Renal pelvis (tissue), 1 donor: ENCODE measurements at regions not wholly inside any gene's neighbourhood (a gene's known extent, or its start where the extent isn't known, plus 50 kb on each side); places are given as distances from the start of the nearest gene placed in this dataset.

Source experiments
- DNase-seq: peaks from one replicate; pipeline ENCODE4 v3.0.0-alpha.2; 2013

DNA sequence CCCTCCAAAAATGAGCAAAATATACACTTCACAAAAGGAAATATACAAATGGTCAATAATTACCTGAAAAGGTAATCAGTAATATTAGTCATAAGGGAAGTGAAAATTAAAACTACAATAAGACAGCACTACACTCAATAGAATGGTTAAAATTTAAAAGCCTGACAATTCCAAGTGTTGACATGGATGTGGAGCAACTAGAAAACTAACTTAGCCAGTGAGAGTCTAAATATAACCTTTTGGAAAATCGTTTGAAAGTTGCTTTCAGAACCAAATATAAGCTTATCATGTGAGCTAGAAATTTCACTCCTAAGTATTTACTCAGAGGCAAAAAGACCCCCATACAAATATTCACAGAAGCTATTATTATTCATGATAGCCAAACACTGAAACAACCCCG, 105.1 kb upstream of the MVB12B start:
- DNase-seq: no peak

DNA sequence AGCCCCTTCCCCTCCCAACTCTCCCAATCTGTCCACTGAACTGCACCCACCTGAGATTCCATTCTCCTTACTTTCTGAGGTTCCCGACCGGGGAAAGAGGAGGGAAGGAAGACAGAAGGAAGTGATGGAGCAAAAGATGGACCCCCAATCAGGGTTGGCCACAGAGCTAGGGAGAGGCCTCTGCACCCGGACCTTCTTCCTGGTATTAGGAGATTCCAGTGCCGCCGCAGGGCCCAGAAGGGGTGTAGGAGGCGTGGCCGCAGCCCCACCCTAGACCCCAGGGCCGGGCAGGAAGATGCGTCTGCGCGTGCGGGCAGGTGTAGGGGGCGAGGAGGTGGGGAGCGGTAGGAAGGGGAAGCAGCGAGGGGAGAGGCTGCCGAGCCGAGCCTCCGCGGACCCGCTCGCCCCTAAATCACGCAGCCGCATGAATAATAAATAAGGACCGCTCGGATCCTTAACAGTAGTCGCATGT, 104.2 kb upstream of the MVB12B start:
- DNase-seq: no peak

DNA sequence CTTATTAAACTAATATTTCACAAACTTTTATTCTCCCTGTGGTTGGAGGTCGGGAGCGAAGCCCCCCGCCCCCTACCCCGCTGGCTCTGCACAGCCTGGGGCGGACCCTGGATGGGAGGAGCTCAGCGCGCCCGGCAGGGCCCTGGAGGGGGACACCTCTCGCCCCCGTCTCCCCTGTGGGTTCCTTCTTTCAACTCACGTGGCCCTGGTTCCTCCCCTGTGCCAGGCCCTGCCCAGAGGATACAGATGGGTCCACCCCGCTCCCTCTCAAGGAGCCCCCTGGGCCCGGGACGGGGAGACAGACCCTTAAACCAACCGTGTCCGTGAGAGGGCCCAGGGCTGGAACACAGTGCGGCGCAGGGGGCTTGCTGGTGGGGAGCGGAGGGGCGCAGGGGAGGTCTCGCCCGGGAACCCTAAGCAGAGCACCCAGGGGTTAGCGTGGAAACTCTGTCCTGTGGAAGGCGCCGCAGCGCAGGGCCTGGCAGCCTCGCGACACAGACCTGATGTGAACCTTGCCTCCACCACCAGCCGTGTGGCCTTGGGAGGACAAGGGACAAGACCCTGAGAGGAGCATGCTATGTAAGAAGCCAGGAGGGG, 103.7 kb upstream of the MVB12B start:
- no peak for DNase-seq

GRCh38 chr9:126223798-126224531, 102.7 kb upstream of the MVB12B start:
- no peak for DNase-seq

DNA sequence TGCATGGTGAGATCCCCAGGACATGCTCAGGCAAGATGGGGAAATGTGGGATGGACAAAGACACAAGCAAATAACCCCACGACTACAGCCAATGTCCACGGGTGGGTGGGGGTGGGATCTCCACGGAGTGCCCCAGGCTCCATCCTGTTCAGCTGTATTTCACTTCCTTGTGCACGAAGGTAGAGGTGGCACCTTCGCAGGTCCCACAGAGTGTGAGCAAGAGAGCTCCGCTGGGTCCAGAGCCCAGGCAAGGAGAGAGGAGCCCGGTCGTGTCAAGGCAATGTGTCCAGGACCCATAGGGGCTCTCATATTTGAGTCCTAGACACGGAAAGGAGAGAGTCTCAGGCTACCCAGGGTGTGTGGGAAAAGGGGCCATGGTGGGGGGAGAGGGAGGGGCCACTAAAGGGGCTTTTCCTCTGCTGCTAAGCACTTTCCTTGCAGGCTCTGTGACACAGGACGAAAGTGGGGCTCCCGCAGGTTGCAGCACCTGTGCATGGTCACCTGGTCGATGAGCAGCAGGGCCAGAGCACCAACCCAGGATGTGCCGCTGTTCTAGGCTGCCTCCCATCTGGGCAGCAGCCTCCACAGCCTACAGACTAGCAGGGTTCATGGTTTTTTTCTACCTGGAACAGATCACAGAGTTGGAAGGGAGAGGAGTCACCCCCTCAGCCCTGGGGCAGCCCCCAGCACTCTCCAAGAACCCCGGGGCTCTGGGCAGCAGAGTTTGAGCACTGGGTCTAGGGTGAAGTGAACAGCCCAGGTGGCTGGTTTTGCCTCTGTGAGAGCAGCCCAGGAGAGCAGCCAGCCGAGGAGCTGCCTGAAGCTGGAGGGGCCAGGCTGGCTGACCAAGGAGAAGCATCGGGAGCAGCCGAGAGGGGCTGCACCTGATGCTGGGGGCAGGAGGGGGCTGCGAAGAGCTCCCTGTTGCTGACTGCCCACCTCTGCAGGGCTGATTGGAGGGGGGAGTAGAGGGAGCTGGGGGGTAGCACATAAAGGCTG, 100.7 kb upstream of the MVB12B start:
- no peak for DNase-seq

- no peak for DNase-seq
Measured at GRCh38 chr9:126226991-126227936, 99.4 kb upstream of the MVB12B start.

- DNase-seq: no peak
Measured at GRCh38 chr9:126228111-126228780, 98.4 kb upstream of the MVB12B start.

DNA sequence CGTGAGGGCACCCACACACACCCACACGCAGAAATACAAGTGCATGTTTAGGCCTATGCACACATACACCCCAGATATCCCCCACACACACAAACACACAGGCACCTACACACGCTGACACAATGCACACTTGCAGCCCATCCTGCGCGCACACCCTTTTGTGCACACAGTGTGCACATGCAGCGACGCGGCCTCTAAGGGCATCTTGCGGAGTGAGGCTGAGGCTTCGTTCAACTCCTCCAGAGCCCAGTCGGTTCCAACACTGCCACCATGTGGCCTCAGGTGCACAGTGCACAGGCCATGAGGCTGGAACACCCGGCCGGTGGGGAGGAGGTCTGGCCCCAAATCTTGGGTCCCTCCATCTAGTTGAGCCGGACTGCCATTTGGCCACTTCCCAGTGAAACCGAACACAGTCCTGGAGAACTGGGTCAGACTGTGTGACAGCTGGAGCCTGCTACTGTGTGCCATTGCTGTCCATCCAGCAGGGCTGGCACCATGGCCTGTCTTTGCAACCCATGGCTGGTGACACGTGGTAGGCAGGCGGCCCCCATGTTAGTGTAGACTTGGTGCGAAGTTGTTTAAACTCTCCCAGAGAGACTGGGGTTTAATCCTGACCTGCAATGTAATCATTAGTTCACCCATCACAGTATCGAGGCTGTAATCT, 97.7 kb upstream of the MVB12B start:
- DNase-seq: peak; percentile 65

DNA sequence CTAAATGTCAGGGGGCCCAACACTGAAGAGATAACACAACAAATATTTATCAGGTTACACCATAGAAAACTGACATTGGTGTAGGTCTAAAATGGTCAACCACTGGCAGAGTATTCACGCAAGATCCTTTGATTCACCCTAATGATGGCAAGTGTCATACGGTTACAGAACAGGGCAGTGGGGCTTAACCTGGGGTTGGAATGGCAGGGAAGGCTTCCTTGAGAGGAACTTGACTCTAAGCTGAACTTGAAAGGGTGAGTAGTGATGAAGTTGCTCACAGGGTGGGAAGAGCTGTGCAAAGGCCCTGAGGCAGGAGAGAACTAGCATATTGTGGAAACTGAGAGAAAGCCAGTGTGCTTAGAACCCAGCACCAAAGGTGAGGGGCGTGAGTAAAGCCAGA, 97.1 kb upstream of the MVB12B start:
- no peak for DNase-seq

GRCh38 chr9:126230692-126231091, 95.9 kb upstream of the MVB12B start:
- DNase-seq: no peak

- DNase-seq: no peak
Measured at GRCh38 chr9:126232461-126232860, 94.2 kb upstream of the MVB12B start.

DNA sequence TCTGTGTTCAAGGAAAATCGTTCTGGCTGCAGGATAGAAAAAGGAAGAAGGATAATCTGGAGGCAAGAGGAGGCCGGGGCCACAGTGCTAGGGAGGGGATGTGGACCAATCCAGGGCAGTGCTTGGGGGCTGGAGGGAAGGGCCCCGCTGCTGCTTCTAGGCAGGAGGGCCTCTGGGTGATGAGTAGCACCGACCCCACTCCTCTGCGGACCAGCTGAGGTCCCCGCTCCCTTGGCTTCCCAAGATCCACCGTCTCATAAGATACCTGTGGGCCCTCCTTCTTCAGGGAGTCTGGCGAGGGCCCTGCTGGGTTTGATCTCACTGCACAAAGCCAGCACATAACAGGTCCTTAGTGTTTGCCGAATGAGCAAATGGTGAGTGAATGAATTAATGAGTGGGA, 93.5 kb upstream of the MVB12B start:
- no peak for DNase-seq

- no peak for DNase-seq
Measured at GRCh38 chr9:126233913-126234525, 92.6 kb upstream of the MVB12B start.

- DNase-seq: no peak
Measured at GRCh38 chr9:126234681-126235335, 91.8 kb upstream of the MVB12B start.

- peak; percentile 16 for DNase-seq
Measured at GRCh38 chr9:126235336-126236243, 91.0 kb upstream of the MVB12B start.

DNA sequence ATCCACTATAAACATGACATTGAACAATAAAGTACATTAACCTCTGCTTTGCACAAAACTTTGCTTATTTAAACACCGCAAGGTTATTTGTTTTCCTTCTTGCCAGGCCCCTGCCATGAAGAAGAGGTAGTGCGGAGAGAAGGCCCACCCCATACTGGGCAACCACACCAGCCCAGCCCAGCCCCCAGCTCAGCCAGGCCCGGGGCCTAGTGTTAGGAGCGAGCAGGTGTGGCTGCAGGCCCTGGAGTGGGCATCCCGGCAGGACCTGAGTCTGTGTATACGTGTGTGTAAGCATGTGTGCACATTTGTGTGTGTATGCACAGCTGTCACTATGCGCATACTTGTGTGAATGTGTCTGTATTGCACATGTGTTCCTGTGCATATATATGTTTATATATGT, 90.4 kb upstream of the MVB12B start:
- DNase-seq: no peak

DNA sequence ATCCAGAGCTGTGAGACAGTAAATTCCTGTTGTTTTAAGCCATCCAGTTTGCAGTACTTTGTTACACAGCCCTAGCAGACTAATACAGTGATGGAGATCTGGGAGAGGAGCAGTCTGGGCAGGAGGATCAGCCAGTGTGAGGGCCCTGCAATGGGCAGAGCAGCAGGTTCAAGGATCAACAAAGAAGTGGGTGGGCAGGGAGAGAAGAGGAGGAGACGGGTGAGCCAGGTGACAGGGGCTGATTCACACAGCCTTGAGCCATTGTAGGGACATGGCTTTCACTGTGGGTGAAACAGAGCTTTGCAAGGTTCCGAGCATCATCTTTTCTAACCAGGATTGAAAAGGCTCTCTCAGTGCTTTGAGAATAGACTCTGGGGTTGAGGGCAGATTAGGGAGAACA, 88.2 kb upstream of the MVB12B start:
- DNase-seq: no peak

GRCh38 chr9:126239515-126239914, 87.1 kb upstream of the MVB12B start:
- DNase-seq: no peak
